Neural progenitor cell (in vitro differentiated cells): ENCODE measurements at regions not wholly inside any gene's neighbourhood (a gene's known extent, or its start where the extent isn't known, plus 50 kb on each side); places are given as distances from the start of the nearest gene placed in this dataset.

ENCODE experiments used
- DNase-seq: peaks from one replicate; pipeline ENCODE4 v3.0.0-alpha.2; 2016; ENCODE audit warnings: low spot score
- H2AFZ ChIP-seq: fragments of 200-600 bp; sonication (generic); replicated peaks from 2 replicates; pipeline ENCODE4 v1.6.1; 2016; ENCODE audit warnings: antibody characterized with exemption
- H3F3A ChIP-seq: fragments of 200-600 bp; sonication (generic); 2 replicates; pipeline ENCODE4 v1.6.1; 2016; ENCODE audit warnings: antibody characterized with exemption, low read depth
- H3K27ac ChIP-seq: fragments of 200-600 bp; sonication (generic); 2 replicates; pipeline ENCODE4 v1.5.1; 2016; ENCODE audit warnings: mild to moderate bottlenecking
- H3K27me3 ChIP-seq: fragments of 200-600 bp; sonication (generic); 2 replicates; pipeline ENCODE4 v1.6.1; 2016; ENCODE audit warnings: mild to moderate bottlenecking, moderate library complexity
- H3K36me3 ChIP-seq: fragments of 200-600 bp; sonication (generic); 2 replicates; pipeline ENCODE4 v1.5.1; 2016
- H3K4me1 ChIP-seq: fragments of 200-600 bp; sonication (generic); 2 replicates; pipeline ENCODE4 v1.6.1; 2016; ENCODE audit warnings: mixed run types
- H3K4me2 ChIP-seq: fragments of 200-600 bp; sonication (generic); 2 replicates; pipeline ENCODE4 v1.6.1; 2016
- H3K4me3 ChIP-seq: fragments of 200-600 bp; sonication (generic); 2 replicates; pipeline ENCODE4 v1.5.1; 2016
- H3K79me2 ChIP-seq: fragments of 200-600 bp; sonication (generic); 2 replicates; pipeline ENCODE4 v1.6.1; 2016; ENCODE audit warnings: low read depth
- H3K9ac ChIP-seq: fragments of 200-600 bp; sonication (generic); 2 replicates; pipeline ENCODE4 v1.6.1; 2016
- H3K9me3 ChIP-seq: fragments of 200-600 bp; sonication (generic); 2 replicates; pipeline ENCODE4 v1.5.1; 2016; ENCODE audit warnings: low read depth
- H4K20me1 ChIP-seq: fragments of 200-600 bp; sonication (generic); 2 replicates; pipeline ENCODE4 v1.6.1; 2016; ENCODE audit warnings: low read depth
- H3K27ac Mint-ChIP-seq: 3 replicates; pipeline ENCODE4 v1.8.0; 2021; ENCODE audit warnings: mixed read lengths
- H3K27me3 Mint-ChIP-seq: 2 replicates; pipeline ENCODE4 v1.8.0; 2022; ENCODE audit warnings: low read depth, mild to moderate bottlenecking, inconsistent platforms, moderate library complexity, mixed read lengths; ENCODE audit not compliant: insufficient read depth
- H3K36me3 Mint-ChIP-seq: 3 replicates; pipeline ENCODE4 v1.8.0; 2021; ENCODE audit warnings: mixed read lengths
- H3K4me1 Mint-ChIP-seq: 3 replicates; pipeline ENCODE4 v1.8.0; 2021; ENCODE audit warnings: mixed read lengths
- H3K4me3 Mint-ChIP-seq: 3 replicates; pipeline ENCODE4 v1.8.0; 2021; ENCODE audit warnings: mild to moderate bottlenecking, moderate library complexity, mixed read lengths
- H3K9me3 Mint-ChIP-seq: 3 replicates; pipeline ENCODE4 v1.8.0; 2020; ENCODE audit warnings: mixed read lengths
- CTCF ChIP-seq: fragments of 200-600 bp; sonication (generic); IDR thresholded peaks from 2 replicates; pipeline ENCODE4 v1.5.1; 2017; ENCODE audit warnings: antibody characterized with exemption, mild to moderate bottlenecking
- EZH2 ChIP-seq: fragments of 200-600 bp; sonication (generic); IDR thresholded peaks from 2 replicates; pipeline ENCODE4 v1.6.1; 2017; ENCODE audit warnings: antibody characterized with exemption, mild to moderate bottlenecking, moderate library complexity
- EZH2phosphoT487 ChIP-seq: fragments of 200-600 bp; sonication (generic); IDR thresholded peaks from 2 replicates; pipeline ENCODE4 v1.6.1; 2017; ENCODE audit warnings: antibody characterized with exemption

GRCh38 chr15:49721091-49721490, 100.2 kb downstream of the DTWD1 start:
- no peaks in the 10 kb centered on the region for H3K36me3 Mint-ChIP-seq
- H3K4me3 Mint-ChIP-seq, result no peak overlapping the region

DNA sequence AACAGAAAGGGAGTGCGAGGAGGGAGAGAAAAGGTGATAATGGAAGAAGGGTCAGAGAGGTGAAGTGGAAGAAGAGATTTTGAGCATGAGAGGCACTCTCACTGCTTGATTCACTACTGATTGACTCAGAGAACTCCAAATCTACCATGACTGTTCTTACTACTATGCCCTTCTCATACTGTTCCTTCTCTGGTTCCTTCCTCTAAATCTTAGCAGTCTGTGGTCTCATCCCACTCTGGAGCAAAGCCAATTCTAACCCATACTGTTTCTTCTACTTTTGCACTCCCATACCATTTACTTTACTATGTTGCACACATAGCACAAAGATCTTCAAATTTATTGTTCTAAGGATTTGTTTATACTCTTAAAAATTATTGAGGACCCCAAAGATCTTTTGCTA, 100.8 kb downstream of the DTWD1 start:
- H3K4me3 ChIP-seq, result no peak overlapping the region
- Mint-ChIP-seq H3K27me3 (no peaks in the 10 kb centered on the region), H3K4me3 (no peak overlapping the region), H3K9me3 (peaks cover 3% of the 10 kb centered on the region), H3K36me3 (no peaks in the 10 kb centered on the region), H3K27ac (no peak overlapping the region), H3K4me1 (no peaks in the 10 kb centered on the region)
- no peaks in the 10 kb centered on the region for H3F3A ChIP-seq
- H4K20me1 ChIP-seq, result no peaks in the 10 kb centered on the region
- DNase-seq, result no peak
- no peaks in the 10 kb centered on the region for H3K4me1 ChIP-seq
- no peaks in the 10 kb centered on the region for H3K79me2 ChIP-seq
- no peaks in the 10 kb centered on the region for H3K9me3 ChIP-seq
- no peaks in the 10 kb centered on the region for H3K36me3 ChIP-seq
- no peak overlapping the region for H3K4me2 ChIP-seq
- H3K27ac ChIP-seq, result no peak overlapping the region
- H3K9ac ChIP-seq, result no peak overlapping the region
- H3K27me3 ChIP-seq, result no peaks in the 10 kb centered on the region
- no peak overlapping the region for H2AFZ ChIP-seq
- TF ChIP-seq EZH2, result no peak
- TF ChIP-seq EZH2phosphoT487, result no peak
- no peak for TF ChIP-seq CTCF

More at GRCh38 chr15:49721091-49721490, 100.2 kb downstream of the DTWD1 start:
- Histone ChIP-seq H3K9ac (no peak overlapping the region), H2AFZ (no peak overlapping the region), H3K4me1 (no peaks in the 10 kb centered on the region), H3K4me3 (no peak overlapping the region), H3K79me2 (no peaks in the 10 kb centered on the region), H3K36me3 (no peaks in the 10 kb centered on the region), H3K9me3 (no peaks in the 10 kb centered on the region), H4K20me1 (no peaks in the 10 kb centered on the region), H3F3A (no peaks in the 10 kb centered on the region), H3K4me2 (no peak overlapping the region), H3K27ac (no peak overlapping the region), H3K27me3 (no peaks in the 10 kb centered on the region)
- Mint-ChIP-seq H3K4me1 (no peaks in the 10 kb centered on the region), H3K27ac (no peak overlapping the region), H3K9me3 (no peaks in the 10 kb centered on the region), H3K27me3 (no peaks in the 10 kb centered on the region)
- DNase-seq, result no peak
- no peak for TF ChIP-seq EZH2phosphoT487
- TF ChIP-seq EZH2, result no peak
- no peak for TF ChIP-seq CTCF

DNA sequence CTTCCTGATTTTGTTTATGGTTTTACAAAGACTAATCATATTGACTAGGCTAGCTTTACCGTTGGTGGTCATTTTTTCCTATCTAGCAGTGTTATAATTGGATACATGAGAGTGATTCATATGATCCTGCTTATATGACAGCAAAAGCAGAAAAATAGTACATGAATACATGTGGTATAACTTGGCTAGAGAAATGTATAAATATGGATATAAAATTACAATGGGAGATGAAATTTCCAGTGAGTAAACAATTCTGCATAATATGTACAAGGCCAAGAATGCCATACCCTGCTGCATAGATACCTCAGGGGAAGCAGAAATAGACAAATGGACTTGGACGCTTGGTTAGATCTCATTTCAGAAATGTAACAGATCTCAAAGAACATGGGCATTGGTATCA, 103.1 kb downstream of the DTWD1 start:
- Histone ChIP-seq H3K79me2 (no peaks in the 10 kb centered on the region), H3F3A (no peaks in the 10 kb centered on the region), H3K4me1 (no peaks in the 10 kb centered on the region), H3K27me3 (no peaks in the 10 kb centered on the region), H3K9ac (no peak overlapping the region), H2AFZ (no peak overlapping the region), H3K36me3 (no peaks in the 10 kb centered on the region), H3K4me3 (no peak overlapping the region), H3K9me3 (no peaks in the 10 kb centered on the region), H4K20me1 (no peaks in the 10 kb centered on the region), H3K27ac (no peak overlapping the region), H3K4me2 (no peak overlapping the region)
- H3K9me3 Mint-ChIP-seq, result peaks cover 7% of the 10 kb centered on the region
- H3K4me3 Mint-ChIP-seq, result no peak overlapping the region
- H3K4me1 Mint-ChIP-seq, result no peaks in the 10 kb centered on the region
- TF ChIP-seq EZH2phosphoT487, result no peak
- no peak for TF ChIP-seq CTCF
- no peak for TF ChIP-seq EZH2
- H3K36me3 Mint-ChIP-seq, result no peaks in the 10 kb centered on the region
- H3K27me3 Mint-ChIP-seq, result no peaks in the 10 kb centered on the region
- H3K27ac Mint-ChIP-seq, result no peak overlapping the region
- no peak for DNase-seq
